A549 (cell line): ENCODE measurements at regions not wholly inside any gene's neighbourhood (a gene's known extent, or its start where the extent isn't known, plus 50 kb on each side); places are given as distances from the start of the nearest gene placed in this dataset.

Experiments
- ATAC-seq, 2 experiments: fragments of 200-7000 bp in 1 of 2; fragments of >200 bp in 1 of 2; cut with Nextera tagmentation in 1 of 2; cut with Tn5 transposase in 1 of 2; 3 replicates each; pipeline versions ENCODE4 v1.8.0 to v1.9.1; 2018 to 2020; ENCODE audit warnings: mild to moderate bottlenecking in 1 of 2, moderate library complexity in 1 of 2
- CTCF ChIA-PET: fragments of 300-600 bp; sonication (Branson Sonifier 250); formaldehyde crosslinking; extraction: SDS; loops from one replicate; lab custom pipeline; 2021; ENCODE audit warnings: antibody characterized with exemption, inconsistent platforms; lab: Yijun Ruan, JAX
- POLR2A ChIA-PET: fragments of 350-600 bp; formaldehyde crosslinking; extraction: SDS; loops from one replicate; lab custom pipeline; 2021; ENCODE audit warnings: antibody characterized with exemption, inconsistent platforms; lab: Yijun Ruan, JAX
- DNase-seq, 2 experiments: peaks; one replicate each; pipeline versions ENCODE4 v3.0.0 to v3.0.0-alpha.2; 2011 to 2016; ENCODE audit warnings: low read depth in 1 of 2, low spot score in 1 of 2
- FAIRE-seq: peaks from 2 replicates; lab custom pipeline; 2011; peaks lifted over from hg19 to GRCh38; lab: Jason Lieb, UNC
- H3K27ac ChIP-seq, 2 experiments: fragments of >200 bp; sonication (Bioruptor Twin); formaldehyde crosslinking; 3 replicates each; pipeline ENCODE4 v1.5.1; 2016 to 2017
- H3K4me1 ChIP-seq: fragments of >200 bp; sonication (Bioruptor Twin); formaldehyde crosslinking; 3 replicates; pipeline ENCODE4 v1.6.1; 2016
- H3K4me2 ChIP-seq: fragments of >200 bp; sonication (Bioruptor Twin); formaldehyde crosslinking; 3 replicates; pipeline ENCODE4 v1.6.1; 2016
- H3K4me3 ChIP-seq: fragments of >200 bp; sonication (Bioruptor Twin); formaldehyde crosslinking; 3 replicates; pipeline ENCODE4 v1.5.1; 2016
- H3K9me3 ChIP-seq: fragments of >200 bp; sonication (Bioruptor Twin); formaldehyde crosslinking; 3 replicates; pipeline ENCODE4 v1.6.1; 2016
- ESRRA ChIP-seq: fragments of 150-350 bp; IDR thresholded peaks from 2 replicates; pipeline ENCODE4 v1.6.1; 2014; ENCODE audit warnings: mild to moderate bottlenecking, low read length, borderline replicate concordance
- HOXA7 ChIP-seq: fragments of 250-450 bp; sonication (Bioruptor Pico); IDR thresholded peaks from 2 replicates; pipeline ENCODE4 v1.5.0; 2020; ENCODE audit warnings: mild to moderate bottlenecking, moderate library complexity
- HOXB5 ChIP-seq: fragments of 250-450 bp; sonication (Bioruptor Pico); IDR thresholded peaks from 2 replicates; pipeline ENCODE4 v1.5.0; 2020; ENCODE audit warnings: mild to moderate bottlenecking, moderate library complexity
- JUNB ChIP-seq: fragments of >200 bp; sonication (Bioruptor Twin); formaldehyde crosslinking; IDR thresholded peaks from 2 replicates; pipeline ENCODE4 v1.6.1; 2016
- KDM5A ChIP-seq: fragments of 200-600 bp; sonication (generic); IDR thresholded peaks from 2 replicates; pipeline ENCODE4 v1.6.1; 2016; ENCODE audit warnings: antibody characterized with exemption, mild to moderate bottlenecking
- MAFK ChIP-seq: fragments of 450-650 bp; IDR thresholded peaks from 2 replicates; pipeline ENCODE4 v1.6.1; 2014; ENCODE audit not compliant: partially characterized antibody
- NFE2L2 ChIP-seq: fragments of 150-350 bp; conservative IDR thresholded peaks from 2 replicates; pipeline ENCODE4 v1.6.1; 2014; ENCODE audit warnings: low read length
- NPAS2 ChIP-seq: fragments of 250-450 bp; sonication (Bioruptor Pico); IDR thresholded peaks from 2 replicates; pipeline ENCODE4 v1.8.0; 2022; ENCODE audit warnings: mild to moderate bottlenecking, moderate library complexity, borderline replicate concordance
- PHF8 ChIP-seq: fragments of 200-600 bp; sonication (generic); IDR thresholded peaks from 2 replicates; pipeline ENCODE4 v1.6.1; 2016; ENCODE audit warnings: low read depth, mild to moderate bottlenecking, antibody characterized with exemption, moderate library complexity, borderline replicate concordance
- RARB ChIP-seq: fragments of 250-450 bp; sonication (Bioruptor Pico); IDR thresholded peaks from 2 replicates; pipeline ENCODE4 v1.8.0; 2021; ENCODE audit warnings: mild to moderate bottlenecking, moderate library complexity
- RNF2 ChIP-seq: fragments of 200-600 bp; sonication (generic); IDR thresholded peaks from 2 replicates; pipeline ENCODE4 v1.6.1; 2016; ENCODE audit warnings: low read depth, mild to moderate bottlenecking, antibody characterized with exemption, moderate library complexity, borderline replicate concordance
- ZNF302 ChIP-seq: fragments of 250-450 bp; sonication (Bioruptor Pico); IDR thresholded peaks from 2 replicates; pipeline ENCODE4 v1.9.0; 2021; ENCODE audit warnings: inconsistent platforms, mild to moderate bottlenecking, moderate library complexity
- ZSCAN20 ChIP-seq: fragments of 250-450 bp; sonication (Bioruptor Pico); IDR thresholded peaks from 2 replicates; pipeline ENCODE4 v1.8.0; 2022; ENCODE audit warnings: mild to moderate bottlenecking, moderate library complexity
- WGBS: methylation state at CpG from one replicate; pipeline ENCODE4 v1.1.6; 2017; ENCODE audit errors: missing lambda C conversion rate; 5-methylcytosine and 5-hydroxymethylcytosine counted together
- TF ChIP-seq, protein P1 (sequence below): IDR thresholded peaks from 2 replicates; pipeline ENCODE4 v1.6.1; 2012
- TF ChIP-seq, protein P2 (sequence below): fragments of >200 bp; sonication (Bioruptor Twin); formaldehyde crosslinking; IDR thresholded peaks from 3 replicates; pipeline ENCODE4 v1.5.1; 2016
- TF ChIP-seq, protein P3 (sequence below): IDR thresholded peaks from 2 replicates; pipeline ENCODE4 v1.6.1; 2012; ENCODE audit warnings: low read depth, borderline replicate concordance
- TF ChIP-seq, protein P4 (sequence below): IDR thresholded peaks from 2 replicates; pipeline ENCODE4 v1.6.1; 2012

DNA sequence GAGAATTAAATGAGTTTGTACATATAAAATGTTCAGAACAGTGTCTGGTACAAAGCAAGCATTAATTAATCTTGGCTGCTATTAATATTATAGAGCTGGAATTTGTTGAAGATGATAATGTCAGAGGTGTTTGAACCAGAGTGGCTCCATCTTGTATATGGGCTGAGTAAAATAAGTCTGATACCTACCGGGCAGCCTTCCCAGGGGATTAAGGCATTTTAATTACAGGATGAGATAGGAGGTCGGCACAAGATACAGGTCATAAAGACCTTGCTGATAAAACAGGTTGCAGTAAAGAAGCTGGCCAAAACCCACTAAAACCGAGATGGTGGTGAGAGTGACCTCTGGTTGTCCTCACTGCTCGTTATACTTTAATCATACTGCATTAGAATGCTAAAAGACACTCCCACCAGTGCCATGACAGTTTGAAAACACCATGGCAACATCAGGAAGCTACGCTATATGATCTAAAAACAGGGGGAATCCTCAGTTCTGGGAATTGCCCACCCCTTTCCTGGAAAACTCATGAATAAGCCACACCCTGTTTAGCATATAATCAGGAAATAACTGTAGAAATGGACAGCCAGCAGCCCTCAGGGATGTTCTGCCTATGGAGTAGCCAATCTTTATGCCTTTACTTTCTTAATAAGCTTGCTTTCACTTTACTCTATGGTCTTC lies 90.2 kb downstream of the PLK2 start:
- TF ChIP-seq NPAS2 (CRISPR knock-in tag) (no peak), ESRRA (no peak), ZNF302 (CRISPR knock-in tag) (no peak), PHF8 (no peak), ZSCAN20 (CRISPR knock-in tag) (no peak), JUNB (no peak), HOXB5 (no peak), RNF2 (no peak), RARB (CRISPR knock-in tag) (no peak), MAFK (no peak), NFE2L2 (no peak)
- TF ChIP-seq, protein P1, sequence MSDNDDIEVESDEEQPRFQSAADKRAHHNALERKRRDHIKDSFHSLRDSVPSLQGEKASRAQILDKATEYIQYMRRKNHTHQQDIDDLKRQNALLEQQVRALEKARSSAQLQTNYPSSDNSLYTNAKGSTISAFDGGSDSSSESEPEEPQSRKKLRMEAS: no peak
- TF ChIP-seq, protein P2, sequence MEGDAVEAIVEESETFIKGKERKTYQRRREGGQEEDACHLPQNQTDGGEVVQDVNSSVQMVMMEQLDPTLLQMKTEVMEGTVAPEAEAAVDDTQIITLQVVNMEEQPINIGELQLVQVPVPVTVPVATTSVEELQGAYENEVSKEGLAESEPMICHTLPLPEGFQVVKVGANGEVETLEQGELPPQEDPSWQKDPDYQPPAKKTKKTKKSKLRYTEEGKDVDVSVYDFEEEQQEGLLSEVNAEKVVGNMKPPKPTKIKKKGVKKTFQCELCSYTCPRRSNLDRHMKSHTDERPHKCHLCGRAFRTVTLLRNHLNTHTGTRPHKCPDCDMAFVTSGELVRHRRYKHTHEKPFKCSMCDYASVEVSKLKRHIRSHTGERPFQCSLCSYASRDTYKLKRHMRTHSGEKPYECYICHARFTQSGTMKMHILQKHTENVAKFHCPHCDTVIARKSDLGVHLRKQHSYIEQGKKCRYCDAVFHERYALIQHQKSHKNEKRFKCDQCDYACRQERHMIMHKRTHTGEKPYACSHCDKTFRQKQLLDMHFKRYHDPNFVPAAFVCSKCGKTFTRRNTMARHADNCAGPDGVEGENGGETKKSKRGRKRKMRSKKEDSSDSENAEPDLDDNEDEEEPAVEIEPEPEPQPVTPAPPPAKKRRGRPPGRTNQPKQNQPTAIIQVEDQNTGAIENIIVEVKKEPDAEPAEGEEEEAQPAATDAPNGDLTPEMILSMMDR: no peak
- TF ChIP-seq, protein P3, sequence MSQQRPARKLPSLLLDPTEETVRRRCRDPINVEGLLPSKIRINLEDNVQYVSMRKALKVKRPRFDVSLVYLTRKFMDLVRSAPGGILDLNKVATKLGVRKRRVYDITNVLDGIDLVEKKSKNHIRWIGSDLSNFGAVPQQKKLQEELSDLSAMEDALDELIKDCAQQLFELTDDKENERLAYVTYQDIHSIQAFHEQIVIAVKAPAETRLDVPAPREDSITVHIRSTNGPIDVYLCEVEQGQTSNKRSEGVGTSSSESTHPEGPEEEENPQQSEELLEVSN: no peak
- ChIA-PET POLR2A (no interaction called here), CTCF (interaction anchor here (1.1 to 1.7 kb wide), 3 partner anchors 10 to 68 kb away, joined by 3 to 7 read pairs (median 4); no protein-coding TSS in a partner anchor)
- H3K4me3 ChIP-seq: no peak overlapping the region
- H3K4me1 ChIP-seq: no peaks in the 10 kb centered on the region
- ATAC-seq: no peak
- no peaks in the 10 kb centered on the region for H3K9me3 ChIP-seq
- 77% methylated on average over 5 of the region's 5 CpGs for WGBS
- no peak for DNase-seq
- FAIRE-seq: no peak
- H3K27ac ChIP-seq: no peak overlapping the region
- no peak overlapping the region for H3K4me2 ChIP-seq

DNA sequence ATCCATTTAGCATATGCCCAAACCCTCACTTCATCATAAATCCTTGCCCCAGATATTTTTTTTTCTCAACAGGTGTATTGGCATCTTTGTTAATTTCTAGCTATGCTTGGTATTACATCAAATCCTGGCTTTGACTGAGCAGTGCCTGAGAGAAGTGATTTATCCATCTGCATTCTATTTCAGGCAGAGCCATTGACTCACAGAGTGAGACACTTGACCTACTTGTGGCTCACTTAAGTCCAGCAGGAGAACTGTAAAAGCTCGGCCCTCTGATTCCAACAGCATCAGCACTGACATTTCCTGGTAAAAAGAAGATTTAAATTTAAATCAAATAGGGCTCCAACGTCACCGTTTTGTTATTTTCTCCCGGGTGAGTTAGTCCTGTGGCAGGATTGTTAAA lies 93.4 kb downstream of the PLK2 start:
- FAIRE-seq: no peak
- TF ChIP-seq KDM5A (no peak), RNF2 (no peak), ZNF302 (CRISPR knock-in tag) (no peak), HOXA7 (CRISPR knock-in tag) (no peak)
- TF ChIP-seq, protein P4, sequence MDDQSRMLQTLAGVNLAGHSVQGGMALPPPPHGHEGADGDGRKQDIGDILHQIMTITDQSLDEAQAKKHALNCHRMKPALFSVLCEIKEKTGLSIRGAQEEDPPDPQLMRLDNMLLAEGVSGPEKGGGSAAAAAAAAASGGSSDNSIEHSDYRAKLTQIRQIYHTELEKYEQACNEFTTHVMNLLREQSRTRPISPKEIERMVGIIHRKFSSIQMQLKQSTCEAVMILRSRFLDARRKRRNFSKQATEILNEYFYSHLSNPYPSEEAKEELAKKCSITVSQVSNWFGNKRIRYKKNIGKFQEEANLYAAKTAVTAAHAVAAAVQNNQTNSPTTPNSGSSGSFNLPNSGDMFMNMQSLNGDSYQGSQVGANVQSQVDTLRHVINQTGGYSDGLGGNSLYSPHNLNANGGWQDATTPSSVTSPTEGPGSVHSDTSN: no peak
- TF ChIP-seq, protein P2: no peak
- TF ChIP-seq, protein P3: no peak
- no peak for DNase-seq
- no peaks in the 10 kb centered on the region for H3K9me3 ChIP-seq
- WGBS: 86% methylated on average over 4 of the region's 4 CpGs
- H3K4me1 ChIP-seq: no peaks in the 10 kb centered on the region
- H3K4me3 ChIP-seq: no peak overlapping the region
- no peak for ATAC-seq
- no peak overlapping the region for H3K4me2 ChIP-seq
- ChIA-PET POLR2A (no interaction called here), CTCF (interaction anchor here (1.2 to 2.7 kb wide), 3 partner anchors 10 to 44 kb away, joined by 3 to 7 read pairs (median 4); no protein-coding TSS in a partner anchor)
- no peak overlapping the region for H3K27ac ChIP-seq
